SK-N-SH (cell line): ENCODE measurements at regions not wholly inside any gene's neighbourhood (a gene's known extent, or its start where the extent isn't known, plus 50 kb on each side); places are given as distances from the start of the nearest gene placed in this dataset.

ENCODE experiments used
- CTCF ChIA-PET: fragments of 300-600, 350-600 bp; formaldehyde crosslinking; extraction: SDS; loops from one replicate; lab custom pipeline; 2021; lab: Yijun Ruan, JAX
- POLR2A ChIA-PET: fragments of 350-600 bp; sonication (Branson Sonifier 250); formaldehyde crosslinking; extraction: SDS; loops from one replicate; lab custom pipeline; 2020; ENCODE audit warnings: antibody characterized with exemption, inconsistent platforms; lab: Yijun Ruan, JAX
- DNase-seq: peaks from one replicate; pipeline ENCODE4 v3.0.0; 2012
- H2AFZ ChIP-seq: fragments of 200-600 bp; sonication (generic); 2 replicates; pipeline ENCODE4 v1.8.1; 2016; ENCODE audit warnings: antibody characterized with exemption, mild to moderate bottlenecking, low read depth
- H3F3A ChIP-seq: fragments of 200-600 bp; sonication (generic); replicated peaks from 2 replicates; pipeline ENCODE3; 2016; ENCODE audit warnings: antibody characterized with exemption, mild to moderate bottlenecking; ENCODE audit not compliant: insufficient read depth
- H3K27ac ChIP-seq, 2 experiments: fragments of 200-500 bp in 1 of 2; fragments of 200-600 bp in 1 of 2; sonication (Bioruptor generic) in 1 of 2; sonication (generic), shearing (Covaris generic) in 1 of 2; 2 replicates each; pipeline versions ENCODE4 v1.5.1 to v1.6.1; 2014 to 2016; ENCODE audit warnings: low read depth in 2 of 2, inconsistent platforms in 1 of 2, low read length in 1 of 2, mild to moderate bottlenecking in 1 of 2, mixed read lengths in 1 of 2
- H3K27me3 ChIP-seq: fragments of 200-600 bp; sonication (generic), shearing (Covaris generic); 2 replicates; pipeline ENCODE4 v1.6.1; 2016; ENCODE audit warnings: mixed run types; ENCODE audit not compliant: insufficient read depth
- H3K36me3 ChIP-seq, 2 experiments: fragments of 200-500 bp in 1 of 2; fragments of 200-600 bp in 1 of 2; sonication (Bioruptor generic) in 1 of 2; sonication (generic) in 1 of 2; replicated peaks in 1 of 2; 2 replicates each; pipeline versions ENCODE3 to v1.5.1; 2014 to 2016; ENCODE audit warnings: low read length in 1 of 2, mild to moderate bottlenecking in 1 of 2; ENCODE audit not compliant: insufficient read depth in 2 of 2, control insufficient read depth in 1 of 2
- H3K4me1 ChIP-seq, 2 experiments: fragments of 200-500 bp in 1 of 2; fragments of 200-600 bp in 1 of 2; sonication (Bioruptor generic) in 1 of 2; sonication (generic), shearing (Covaris generic) in 1 of 2; 2 replicates each; pipeline versions ENCODE4 v1.5.1 to v1.6.1; 2014 to 2016; ENCODE audit warnings: low read depth in 1 of 2, low read length in 1 of 2, mixed run types in 1 of 2; ENCODE audit not compliant: insufficient read depth in 2 of 2, control insufficient read depth in 1 of 2
- H3K4me2 ChIP-seq: fragments of 200-600 bp; sonication (generic), shearing (Covaris generic); 2 replicates; pipeline ENCODE4 v1.6.1; 2017; ENCODE audit warnings: mixed run types
- H3K4me3 ChIP-seq, 2 experiments: fragments of 200-500 bp in 1 of 2; fragments of 200-600 bp in 1 of 2; sonication (Bioruptor generic) in 1 of 2; sonication (generic), shearing (Covaris generic) in 1 of 2; 2 replicates each; pipeline versions ENCODE4 v1.5.1 to v1.8.1; 2014 to 2016; ENCODE audit warnings: low read depth in 2 of 2, inconsistent platforms in 1 of 2, low read length in 1 of 2, mild to moderate bottlenecking in 1 of 2, mixed read lengths in 1 of 2, moderate library complexity in 1 of 2
- H3K79me2 ChIP-seq: fragments of 200-600 bp; sonication (generic); 2 replicates; pipeline ENCODE4 v1.8.1; 2017; ENCODE audit warnings: mild to moderate bottlenecking; ENCODE audit not compliant: insufficient read depth
- H3K9ac ChIP-seq: fragments of 200-600 bp; sonication (generic); 2 replicates; pipeline ENCODE4 v1.6.1; 2017; ENCODE audit warnings: mixed run types
- H3K9me2 ChIP-seq: fragments of 200-600 bp; sonication (generic); 2 replicates; pipeline ENCODE4 v1.6.1; 2017; ENCODE audit warnings: mixed run types
- H3K9me3 ChIP-seq: fragments of 200-600 bp; sonication (generic); 2 replicates; pipeline ENCODE4 v1.6.1; 2017; ENCODE audit warnings: mixed run types, mild to moderate bottlenecking, moderate library complexity
- H4K20me1 ChIP-seq: fragments of 200-600 bp; sonication (generic); 2 replicates; pipeline ENCODE4 v1.6.1; 2017; ENCODE audit warnings: mild to moderate bottlenecking, mixed run types; ENCODE audit not compliant: insufficient read depth
- FOSL2 ChIP-seq: IDR thresholded peaks from 2 replicates; pipeline ENCODE4 v1.4.0; 2012; ENCODE audit warnings: low read depth, mild to moderate bottlenecking, moderate library complexity, borderline replicate concordance
- GATA2 ChIP-seq: sonication (generic); formaldehyde crosslinking; IDR thresholded peaks from 2 replicates; pipeline ENCODE4 v1.5.0; 2020; ENCODE audit warnings: mild to moderate bottlenecking, missing genetic modification reagents
- NFIC ChIP-seq: IDR thresholded peaks from 2 replicates; pipeline ENCODE4 v1.4.0; 2012; ENCODE audit warnings: borderline replicate concordance
- RXRA ChIP-seq: IDR thresholded peaks from 2 replicates; pipeline ENCODE4 v1.4.0; 2012; ENCODE audit warnings: low read depth, mild to moderate bottlenecking, borderline replicate concordance
- SMC3 ChIP-seq: IDR thresholded peaks from 2 replicates; pipeline ENCODE4 v1.6.1; 2012; ENCODE audit warnings: low read depth, low read length, improper control_type of control experiment
- TAF1 ChIP-seq: IDR thresholded peaks from 2 replicates; pipeline ENCODE4 v1.6.1; 2012; ENCODE audit warnings: low read depth, mild to moderate bottlenecking, low read length, moderate library complexity, borderline replicate concordance
- WGBS: methylation state at CpG from one replicate; pipeline ENCODE4 v1.1.6; 2017; ENCODE audit warnings: low lambda C conversion rate; 5-methylcytosine and 5-hydroxymethylcytosine counted together
- TF ChIP-seq, protein P1 (sequence below): fragments of 150-350 bp; IDR thresholded peaks from 2 replicates; pipeline ENCODE4 v1.6.1; 2017; ENCODE audit warnings: antibody characterized with exemption, low read length, low read depth, borderline replicate concordance
- TF ChIP-seq, protein P2 (sequence below): fragments of 150-350 bp; IDR thresholded peaks from 2 replicates; pipeline ENCODE4 v1.6.1; 2016; ENCODE audit warnings: mild to moderate bottlenecking, low read depth, low read length
- TF ChIP-seq, protein P3 (sequence below): IDR thresholded peaks from 2 replicates; pipeline ENCODE4 v1.4.0; 2012; ENCODE audit warnings: low read depth
- TF ChIP-seq, protein P4 (sequence below): fragments of 200-600 bp; sonication (generic); IDR thresholded peaks from 2 replicates; pipeline ENCODE4 v1.6.1; 2017; ENCODE audit warnings: antibody characterized with exemption, mild to moderate bottlenecking, moderate library complexity
- TF ChIP-seq, protein P5 (sequence below): IDR thresholded peaks from 2 replicates; pipeline ENCODE4 v1.4.0; 2012; ENCODE audit warnings: low read depth, borderline replicate concordance

DNA sequence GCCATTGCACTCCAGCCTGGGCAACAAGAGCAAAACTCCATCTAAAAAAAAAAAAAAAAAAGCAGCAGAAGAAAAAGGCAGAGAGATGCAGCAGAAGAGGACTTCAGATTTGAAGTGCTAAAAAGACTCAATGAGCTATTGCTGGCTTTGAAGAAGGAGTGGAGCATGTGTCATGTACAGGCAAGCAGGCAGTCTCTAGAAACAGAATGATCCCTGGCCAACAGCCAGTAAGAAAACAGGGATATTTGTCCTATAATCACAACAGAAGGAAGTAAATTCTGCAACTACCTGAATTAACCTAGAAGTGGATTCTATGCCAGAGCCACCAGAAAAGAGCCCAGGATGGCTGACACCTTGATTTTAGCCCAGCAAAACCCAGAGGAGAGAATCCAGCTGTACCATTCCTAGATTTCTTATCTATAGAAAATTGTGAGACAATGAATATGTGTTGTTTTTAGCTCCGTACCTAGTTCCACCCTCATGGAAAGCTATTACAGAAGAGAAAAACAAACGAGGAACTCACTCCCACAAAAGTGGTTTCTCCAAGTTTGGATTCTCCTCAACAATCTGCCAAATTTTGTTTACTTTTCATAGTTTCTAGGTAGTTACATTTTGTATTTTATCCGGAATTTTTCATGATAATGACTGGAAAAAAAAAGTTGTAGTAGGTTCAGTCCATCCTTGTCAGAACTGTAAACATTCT, 198.2 kb upstream of the GNAI1 start:
- Histone ChIP-seq H3K4me1 (no peaks in the 10 kb centered on the region), H3K36me3 (no peaks in the 10 kb centered on the region), H3K79me2 (no peaks in the 10 kb centered on the region), H3K27me3 (no peaks in the 10 kb centered on the region), H3K9me2 (0 out of 2 replicates have a peak, but pooled peaks cover 6% of the 10 kb centered on the region), H3F3A (peaks cover 4% of the 10 kb centered on the region), H3K9me3 (no peaks in the 10 kb centered on the region; the same call in 1 of the 2 replicates), H2AFZ (0 out of 2 replicates have a peak overlapping the region, but pooled peaks have one; percentile 1), H4K20me1 (no peaks in the 10 kb centered on the region), H3K27ac (no peak overlapping the region), H3K9ac (no peak overlapping the region), H3K4me3 (no peak overlapping the region), H3K4me2 (no peak overlapping the region)
- TF ChIP-seq TAF1, result no peak
- TF ChIP-seq, protein P1, sequence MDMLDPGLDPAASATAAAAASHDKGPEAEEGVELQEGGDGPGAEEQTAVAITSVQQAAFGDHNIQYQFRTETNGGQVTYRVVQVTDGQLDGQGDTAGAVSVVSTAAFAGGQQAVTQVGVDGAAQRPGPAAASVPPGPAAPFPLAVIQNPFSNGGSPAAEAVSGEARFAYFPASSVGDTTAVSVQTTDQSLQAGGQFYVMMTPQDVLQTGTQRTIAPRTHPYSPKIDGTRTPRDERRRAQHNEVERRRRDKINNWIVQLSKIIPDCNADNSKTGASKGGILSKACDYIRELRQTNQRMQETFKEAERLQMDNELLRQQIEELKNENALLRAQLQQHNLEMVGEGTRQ, result no peak
- TF ChIP-seq, protein P2, sequence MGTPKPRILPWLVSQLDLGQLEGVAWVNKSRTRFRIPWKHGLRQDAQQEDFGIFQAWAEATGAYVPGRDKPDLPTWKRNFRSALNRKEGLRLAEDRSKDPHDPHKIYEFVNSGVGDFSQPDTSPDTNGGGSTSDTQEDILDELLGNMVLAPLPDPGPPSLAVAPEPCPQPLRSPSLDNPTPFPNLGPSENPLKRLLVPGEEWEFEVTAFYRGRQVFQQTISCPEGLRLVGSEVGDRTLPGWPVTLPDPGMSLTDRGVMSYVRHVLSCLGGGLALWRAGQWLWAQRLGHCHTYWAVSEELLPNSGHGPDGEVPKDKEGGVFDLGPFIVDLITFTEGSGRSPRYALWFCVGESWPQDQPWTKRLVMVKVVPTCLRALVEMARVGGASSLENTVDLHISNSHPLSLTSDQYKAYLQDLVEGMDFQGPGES, result no peak
- no peak for TF ChIP-seq RXRA
- no peak for TF ChIP-seq SMC3
- TF ChIP-seq, protein P3, sequence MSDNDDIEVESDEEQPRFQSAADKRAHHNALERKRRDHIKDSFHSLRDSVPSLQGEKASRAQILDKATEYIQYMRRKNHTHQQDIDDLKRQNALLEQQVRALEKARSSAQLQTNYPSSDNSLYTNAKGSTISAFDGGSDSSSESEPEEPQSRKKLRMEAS, result no peak
- TF ChIP-seq, protein P4, sequence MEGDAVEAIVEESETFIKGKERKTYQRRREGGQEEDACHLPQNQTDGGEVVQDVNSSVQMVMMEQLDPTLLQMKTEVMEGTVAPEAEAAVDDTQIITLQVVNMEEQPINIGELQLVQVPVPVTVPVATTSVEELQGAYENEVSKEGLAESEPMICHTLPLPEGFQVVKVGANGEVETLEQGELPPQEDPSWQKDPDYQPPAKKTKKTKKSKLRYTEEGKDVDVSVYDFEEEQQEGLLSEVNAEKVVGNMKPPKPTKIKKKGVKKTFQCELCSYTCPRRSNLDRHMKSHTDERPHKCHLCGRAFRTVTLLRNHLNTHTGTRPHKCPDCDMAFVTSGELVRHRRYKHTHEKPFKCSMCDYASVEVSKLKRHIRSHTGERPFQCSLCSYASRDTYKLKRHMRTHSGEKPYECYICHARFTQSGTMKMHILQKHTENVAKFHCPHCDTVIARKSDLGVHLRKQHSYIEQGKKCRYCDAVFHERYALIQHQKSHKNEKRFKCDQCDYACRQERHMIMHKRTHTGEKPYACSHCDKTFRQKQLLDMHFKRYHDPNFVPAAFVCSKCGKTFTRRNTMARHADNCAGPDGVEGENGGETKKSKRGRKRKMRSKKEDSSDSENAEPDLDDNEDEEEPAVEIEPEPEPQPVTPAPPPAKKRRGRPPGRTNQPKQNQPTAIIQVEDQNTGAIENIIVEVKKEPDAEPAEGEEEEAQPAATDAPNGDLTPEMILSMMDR, result no peak
- no peak for DNase-seq
- 69% methylated on average over 3 of the region's 3 CpGs for WGBS
- ChIA-PET CTCF (interaction anchor here (0.6 kb wide), 1 partner anchor 82 kb away, joined by 3 read pairs; no protein-coding TSS in a partner anchor), POLR2A (no interaction called here)

DNA sequence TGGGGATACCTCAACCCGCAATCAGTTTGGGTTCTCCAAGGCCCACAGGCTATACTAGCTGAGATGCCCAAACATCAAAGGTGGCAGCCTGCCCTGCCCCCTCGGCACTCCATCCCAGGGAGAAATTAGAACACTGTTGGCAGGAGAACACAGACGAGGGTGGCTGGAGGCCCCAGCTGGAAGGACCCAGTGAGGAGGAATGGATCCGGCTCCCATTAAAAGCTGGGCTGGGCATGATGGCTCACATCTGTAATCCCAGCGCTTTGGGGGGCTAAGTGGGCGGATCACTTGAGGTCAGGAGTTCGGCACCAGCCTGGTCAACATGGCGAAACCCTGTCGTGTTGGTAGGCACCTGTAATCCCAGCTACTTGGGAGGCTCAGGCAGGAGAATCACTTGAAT, 199.9 kb upstream of the GNAI1 start:
- DNase-seq, result no peak
- no peaks in the 10 kb centered on the region for H3K4me1 ChIP-seq
- H3K79me2 ChIP-seq, result no peaks in the 10 kb centered on the region
- POLR2A ChIA-PET, result no interaction called here
- no peaks in the 10 kb centered on the region for H4K20me1 ChIP-seq
- H2AFZ ChIP-seq, result no peak overlapping the region
- H3K9me3 ChIP-seq, result no peaks in the 10 kb centered on the region; the same call in 1 of the 2 replicates
- no peak overlapping the region for H3K4me2 ChIP-seq
- WGBS, result 95% methylated on average over 9 of the region's 9 CpGs
- no peaks in the 10 kb centered on the region for H3K36me3 ChIP-seq
- no peaks in the 10 kb centered on the region for H3K27me3 ChIP-seq
- H3K9ac ChIP-seq, result no peak overlapping the region
- TF ChIP-seq, protein P5, sequence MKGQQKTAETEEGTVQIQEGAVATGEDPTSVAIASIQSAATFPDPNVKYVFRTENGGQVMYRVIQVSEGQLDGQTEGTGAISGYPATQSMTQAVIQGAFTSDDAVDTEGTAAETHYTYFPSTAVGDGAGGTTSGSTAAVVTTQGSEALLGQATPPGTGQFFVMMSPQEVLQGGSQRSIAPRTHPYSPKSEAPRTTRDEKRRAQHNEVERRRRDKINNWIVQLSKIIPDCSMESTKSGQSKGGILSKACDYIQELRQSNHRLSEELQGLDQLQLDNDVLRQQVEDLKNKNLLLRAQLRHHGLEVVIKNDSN, result no peak
- TF ChIP-seq NFIC (no peak), FOSL2 (no peak), GATA2 (CRISPR knock-in tag) (no peak)
- no peaks in the 10 kb centered on the region for H3K9me2 ChIP-seq
- H3K4me3 ChIP-seq, result no peak overlapping the region
- no peaks in the 10 kb centered on the region for H3F3A ChIP-seq
- no peak overlapping the region for H3K27ac ChIP-seq
- CTCF ChIA-PET, result interaction anchor here (0.9 kb wide), 1 partner anchor 19 kb away, joined by 3 read pairs; no protein-coding TSS in a partner anchor
